Activated CD8-positive, alpha-beta T cell treated with anti-CD3 and anti-CD28 coated beads for 36 hours (primary cell): ENCODE measurements at regions not wholly inside any gene's neighbourhood (a gene's known extent, or its start where the extent isn't known, plus 50 kb on each side); places are given as distances from the start of the nearest gene placed in this dataset.
A peak's percentile ranks its signal among the peaks of the same experiment; 100 is the strongest.

Experiments
- ATAC-seq: fragments of 200-7000 bp; cut with Tn5 transposase; one replicate; pipeline ENCODE4 v1.10.0; 2021; ENCODE audit warnings: mild to moderate bottlenecking, moderate library complexity
- CTCF ChIA-PET: fragments of 350-600 bp; sonication (Branson Sonifier 250); formaldehyde crosslinking; loops from one replicate; lab custom pipeline; 2021; ENCODE audit warnings: antibody characterized with exemption; lab: Charles Lee
- POLR2A ChIA-PET: fragments of 350-600 bp; sonication (Branson Sonifier 250); formaldehyde crosslinking; loops from one replicate; lab custom pipeline; 2021; ENCODE audit warnings: antibody characterized with exemption; lab: Charles Lee
- DNase-seq: peaks from one replicate; pipeline ENCODE4 v3.0.0-alpha.2; 2020
- H3K27ac Mint-ChIP-seq: one replicate; pipeline ENCODE4 v1.8.0; 2021; ENCODE audit warnings: mild to moderate bottlenecking, mixed read lengths
- H3K27me3 Mint-ChIP-seq: one replicate; pipeline ENCODE4 v1.8.0; 2021; ENCODE audit warnings: mixed read lengths
- H3K36me3 Mint-ChIP-seq: one replicate; pipeline ENCODE4 v1.8.0; 2021; ENCODE audit warnings: low read depth, mixed read lengths
- H3K4me1 Mint-ChIP-seq: one replicate; pipeline ENCODE4 v1.8.0; 2021; ENCODE audit warnings: low read depth, mixed read lengths
- H3K4me3 Mint-ChIP-seq: one replicate; pipeline ENCODE4 v1.8.0; 2021; ENCODE audit warnings: mild to moderate bottlenecking, moderate library complexity, mixed read lengths
- H3K9me3 Mint-ChIP-seq: one replicate; pipeline ENCODE4 v1.8.0; 2021; ENCODE audit warnings: mixed read lengths
- CTCF ChIP-seq: fragments of 200-600 bp; IDR thresholded peaks from one replicate; pipeline ENCODE4 v1.8.0; 2022; ENCODE audit warnings: antibody characterized with exemption, mild to moderate bottlenecking
- intact Hi-C: fragments of 100-400 bp; cut with micrococcal nuclease; formaldehyde crosslinking; loops from one replicate; pipeline ENCODE4 v1.10.0; 2022

- Mint-ChIP-seq H3K27ac (no peak overlapping the region), H3K36me3 (no peaks in the 10 kb centered on the region), H3K4me1 (no peaks in the 10 kb centered on the region), H3K27me3 (no peaks in the 10 kb centered on the region), H3K9me3 (no peaks in the 10 kb centered on the region), H3K4me3 (no peak overlapping the region)
- ATAC-seq (no peak), DNase-seq (no peak)
- intact Hi-C loops = loop anchor here (10.0 kb wide), 2 partner anchors 422 to 752 kb away; no protein-coding TSS in a partner anchor
- ChIA-PET POLR2A (no interaction called here), CTCF (no interaction called here)
- no peak for TF ChIP-seq CTCF
Observed at GRCh38 chr15:25512957-25513356, 74.1 kb upstream of the UBE3A start.

- DNase-seq (no peak), ATAC-seq (no peak)
- Mint-ChIP-seq H3K27ac (no peak overlapping the region), H3K4me1 (no peaks in the 10 kb centered on the region), H3K4me3 (no peak overlapping the region), H3K36me3 (no peaks in the 10 kb centered on the region), H3K27me3 (peaks cover 3% of the 10 kb centered on the region), H3K9me3 (no peaks in the 10 kb centered on the region)
- intact Hi-C loops = loop anchor here (10.0 kb wide), 2 partner anchors 425 to 755 kb away; no protein-coding TSS in a partner anchor
- POLR2A ChIA-PET = no interaction called here
- TF ChIP-seq CTCF = no peak
- CTCF ChIA-PET = interaction anchor here (1.0 to 1.2 kb wide), 2 partner anchors 10 to 423 kb away, joined by 3 read pairs; no protein-coding TSS in a partner anchor
Observed at GRCh38 chr15:25510146-25510545, 71.3 kb upstream of the UBE3A start.

- Mint-ChIP-seq H3K4me1 (no peaks in the 10 kb centered on the region), H3K27me3 (peaks cover 3% of the 10 kb centered on the region), H3K9me3 (no peaks in the 10 kb centered on the region), H3K4me3 (no peak overlapping the region), H3K36me3 (no peaks in the 10 kb centered on the region), H3K27ac (no peak overlapping the region)
- ATAC-seq (no peak), DNase-seq (no peak)
- TF ChIP-seq CTCF = no peak
- intact Hi-C loops = loop anchor here (10.0 kb wide), 2 partner anchors 425 to 755 kb away; no protein-coding TSS in a partner anchor
- ChIA-PET CTCF (no interaction called here), POLR2A (no interaction called here)
Observed at GRCh38 chr15:25509703-25510102, 70.9 kb upstream of the UBE3A start.

GRCh38 chr15:25508369-25509002 is 69.7 kb upstream of the UBE3A start:
- H3K27me3 Mint-ChIP-seq = peaks cover 3% of the 10 kb centered on the region
- H3K36me3 Mint-ChIP-seq = no peaks in the 10 kb centered on the region
- TF ChIP-seq CTCF = peak; percentile 68
- POLR2A ChIA-PET = interaction anchor here (0.7 kb wide), 2 partner anchors 55 to 1688 kb away, joined by 4 to 6 read pairs; no protein-coding TSS in a partner anchor
- ATAC-seq = no peak
- H3K27ac Mint-ChIP-seq = no peak overlapping the region
- peak; percentile 3 for DNase-seq
- CTCF ChIA-PET = interaction anchor here (0.6 to 2.8 kb wide), 17 partner anchors 8 to 1330 kb away, joined by 3 to 16 read pairs (median 4); no protein-coding TSS in a partner anchor
- H3K4me1 Mint-ChIP-seq = no peaks in the 10 kb centered on the region
- H3K9me3 Mint-ChIP-seq = no peaks in the 10 kb centered on the region
- intact Hi-C loops = no loop called here
- H3K4me3 Mint-ChIP-seq = no peak overlapping the region

- ChIA-PET CTCF (interaction anchor here (1.6 kb wide), 1 partner anchor 8 kb away, joined by 3 read pairs; no protein-coding TSS in a partner anchor), POLR2A (no interaction called here)
- no peaks in the 10 kb centered on the region for H3K9me3 Mint-ChIP-seq
- no peaks in the 10 kb centered on the region for H3K36me3 Mint-ChIP-seq
- ATAC-seq (no peak), DNase-seq (no peak)
- intact Hi-C loops = no loop called here
- no peak for TF ChIP-seq CTCF
- peaks cover 3% of the 10 kb centered on the region for H3K27me3 Mint-ChIP-seq
- no peak overlapping the region for H3K27ac Mint-ChIP-seq
- H3K4me1 Mint-ChIP-seq = no peaks in the 10 kb centered on the region
- no peak overlapping the region for H3K4me3 Mint-ChIP-seq
Observed at GRCh38 chr15:25504307-25504706, 65.5 kb upstream of the UBE3A start.
